Loucy (cell line): ENCODE measurements at regions not wholly inside any gene's neighbourhood (a gene's known extent, or its start where the extent isn't known, plus 50 kb on each side); places are given as distances from the start of the nearest gene placed in this dataset.

ENCODE experiments used
- EZH2phosphoT487 ChIP-seq: fragments of 200-600 bp; IDR thresholded peaks from 2 replicates; pipeline ENCODE4 v1.6.1; 2018; ENCODE audit warnings: antibody characterized with exemption, mild to moderate bottlenecking, moderate library complexity, borderline replicate concordance
- TF ChIP-seq, protein P1 (sequence below): fragments of 200-600 bp; sonication (generic); conservative IDR thresholded peaks from 2 replicates; pipeline ENCODE4 v1.5.1; 2014; ENCODE audit warnings: mild to moderate bottlenecking, antibody characterized with exemption, low read length

DNA sequence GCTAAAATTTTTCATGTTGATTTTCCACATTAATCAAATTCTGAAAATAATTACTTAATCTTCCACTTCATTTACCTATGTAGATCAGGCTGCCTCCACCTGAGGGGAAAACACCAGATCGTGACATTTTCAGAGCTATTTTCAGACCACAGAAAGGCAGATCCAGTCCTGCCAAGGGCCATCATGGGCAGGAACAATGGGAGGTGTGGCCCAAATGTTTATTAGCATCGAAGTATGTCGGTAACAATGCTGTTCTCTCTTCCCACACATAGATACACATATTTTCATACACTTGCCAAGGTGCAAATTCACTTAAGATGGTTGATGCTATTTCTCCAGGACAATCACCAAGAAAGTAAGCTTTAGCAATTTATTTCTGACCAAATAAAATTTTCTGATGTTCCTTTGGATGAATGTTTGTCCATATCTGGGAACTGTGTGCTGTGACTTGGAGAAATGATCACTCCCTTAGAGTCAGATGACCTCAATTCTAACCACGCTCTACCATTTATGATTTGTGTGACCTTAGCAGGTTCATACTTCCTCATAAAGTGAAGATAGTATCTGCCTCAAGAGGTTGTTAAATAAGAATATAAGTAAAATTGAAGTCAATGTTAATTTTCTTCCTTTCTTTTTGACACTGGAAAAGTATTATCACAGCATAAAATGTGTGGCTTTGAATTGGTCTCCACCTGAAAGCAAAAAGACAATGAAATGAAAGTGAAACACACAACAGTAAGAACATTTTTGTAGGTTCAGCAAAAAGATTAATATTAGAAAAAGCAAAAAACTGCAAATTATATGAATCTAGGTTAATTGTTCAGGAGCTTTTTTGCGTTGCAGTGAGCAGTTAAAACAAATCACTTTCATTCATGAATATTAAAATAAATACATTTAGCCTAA lies 310.4 kb upstream of the PHF14 start:
- TF ChIP-seq, protein P1, sequence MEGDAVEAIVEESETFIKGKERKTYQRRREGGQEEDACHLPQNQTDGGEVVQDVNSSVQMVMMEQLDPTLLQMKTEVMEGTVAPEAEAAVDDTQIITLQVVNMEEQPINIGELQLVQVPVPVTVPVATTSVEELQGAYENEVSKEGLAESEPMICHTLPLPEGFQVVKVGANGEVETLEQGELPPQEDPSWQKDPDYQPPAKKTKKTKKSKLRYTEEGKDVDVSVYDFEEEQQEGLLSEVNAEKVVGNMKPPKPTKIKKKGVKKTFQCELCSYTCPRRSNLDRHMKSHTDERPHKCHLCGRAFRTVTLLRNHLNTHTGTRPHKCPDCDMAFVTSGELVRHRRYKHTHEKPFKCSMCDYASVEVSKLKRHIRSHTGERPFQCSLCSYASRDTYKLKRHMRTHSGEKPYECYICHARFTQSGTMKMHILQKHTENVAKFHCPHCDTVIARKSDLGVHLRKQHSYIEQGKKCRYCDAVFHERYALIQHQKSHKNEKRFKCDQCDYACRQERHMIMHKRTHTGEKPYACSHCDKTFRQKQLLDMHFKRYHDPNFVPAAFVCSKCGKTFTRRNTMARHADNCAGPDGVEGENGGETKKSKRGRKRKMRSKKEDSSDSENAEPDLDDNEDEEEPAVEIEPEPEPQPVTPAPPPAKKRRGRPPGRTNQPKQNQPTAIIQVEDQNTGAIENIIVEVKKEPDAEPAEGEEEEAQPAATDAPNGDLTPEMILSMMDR = no peak
- TF ChIP-seq EZH2phosphoT487 = no peak
